B cell (primary cell): ENCODE measurements at regions not wholly inside any gene's neighbourhood (a gene's known extent, or its start where the extent isn't known, plus 50 kb on each side); places are given as distances from the start of the nearest gene placed in this dataset.

ENCODE experiments used
- ATAC-seq: fragments of 200-7000 bp; cut with Tn5 transposase; one replicate; pipeline ENCODE4 v1.10.0; 2021; ENCODE audit warnings: low read depth, mild to moderate bottlenecking, moderate number of reproducible peaks, moderate library complexity
- CTCF ChIA-PET: fragments of 350-600 bp; sonication (Branson Sonifier 250); formaldehyde crosslinking; loops from one replicate; lab custom pipeline; 2021; ENCODE audit warnings: antibody characterized with exemption, inconsistent platforms; lab: Charles Lee
- POLR2A ChIA-PET: fragments of 350-600 bp; sonication (Branson Sonifier 250); formaldehyde crosslinking; loops from one replicate; lab custom pipeline; 2021; ENCODE audit warnings: antibody characterized with exemption; lab: Charles Lee
- DNase-seq: peaks from one replicate; pipeline ENCODE4 v3.0.0; 2013
- H2AFZ ChIP-seq: 2 replicates; pipeline ENCODE4 v1.6.1; 2012; ENCODE audit warnings: mild to moderate bottlenecking, low read depth, low read length; ENCODE audit not compliant: insufficient read depth, poor library complexity, severe bottlenecking
- H3K27ac ChIP-seq, 2 donors: 1 replicate in 1 of 2; 2 replicates in 1 of 2; pipeline ENCODE4 v1.5.1; 2012 to 2013; ENCODE audit warnings: low read length in 2 of 2, mild to moderate bottlenecking in 2 of 2, moderate library complexity in 1 of 2
- H3K27me3 ChIP-seq, 4 experiments: fragments of 200-600 bp in 1 of 4; sonication (generic) in 1 of 4; replicated peaks in 1 of 4; 1 replicate in 2 of 4; 2 replicates in 2 of 4; pipeline versions ENCODE4 v1.6.1 to v1.7.0; 2013 to 2016; ENCODE audit warnings: low read length in 3 of 4, mild to moderate bottlenecking in 2 of 4, mixed read lengths in 1 of 4, moderate library complexity in 1 of 4; ENCODE audit not compliant: insufficient read depth in 4 of 4, control insufficient read depth in 3 of 4; ENCODE audit errors: control extremely low read depth in 1 of 4
- H3K36me3 ChIP-seq, 2 experiments: replicated peaks in 1 of 2; 1 replicate in 1 of 2; 2 replicates in 1 of 2; pipeline versions ENCODE4 v1.6.1 to v1.7.1; 2013; ENCODE audit warnings: low read length in 1 of 2; ENCODE audit not compliant: insufficient read depth in 2 of 2, control insufficient read depth in 1 of 2; ENCODE audit errors: control extremely low read depth in 1 of 2, extremely low read depth in 1 of 2
- H3K4me1 ChIP-seq, 2 donors: fragments of 200-600 bp in 1 of 2; sonication (generic) in 1 of 2; 1 replicate in 1 of 2; 2 replicates in 1 of 2; pipeline versions ENCODE4 v1.5.1 to v1.6.1; 2013 to 2017; ENCODE audit warnings: low read length in 2 of 2; ENCODE audit not compliant: control insufficient read depth in 2 of 2, insufficient read depth in 2 of 2
- H3K4me2 ChIP-seq: replicated peaks from 2 replicates; pipeline ENCODE3; 2012; ENCODE audit warnings: mild to moderate bottlenecking, low read depth, low read length; ENCODE audit not compliant: poor library complexity, severe bottlenecking
- H3K4me3 ChIP-seq, 5 experiments: fragments of 200-600 bp in 1 of 5; sonication (generic) in 1 of 5; 1 replicate in 3 of 5; 2 replicates in 2 of 5; pipeline versions ENCODE4 v1.5.1 to v1.7.0; 2011 to 2016; ENCODE audit warnings: low read length in 4 of 5, mild to moderate bottlenecking in 4 of 5, low read depth in 2 of 5, control low read depth in 1 of 5, moderate library complexity in 1 of 5; ENCODE audit not compliant: insufficient read depth in 1 of 5; ENCODE audit errors: control extremely low read depth in 1 of 5, extremely low read depth in 1 of 5
- H3K79me2 ChIP-seq: fragments of 200-600 bp; sonication (generic); one replicate; pipeline ENCODE4 v1.6.0; 2016; ENCODE audit warnings: low read length; ENCODE audit not compliant: control insufficient read depth, insufficient read depth
- H3K9ac ChIP-seq: fragments of 200-600 bp; sonication (generic); 2 replicates; pipeline ENCODE4 v1.6.1; 2017; ENCODE audit warnings: mild to moderate bottlenecking, low read length, moderate library complexity
- H3K9me3 ChIP-seq, 3 donors: one replicate each; pipeline versions ENCODE4 v1.6.1 to v1.7.1; 2013; ENCODE audit warnings: low read length in 2 of 3; ENCODE audit not compliant: control insufficient read depth in 2 of 3, insufficient read depth in 1 of 3; ENCODE audit errors: control extremely low read depth in 1 of 3
- H4K20me1 ChIP-seq: 2 replicates; pipeline ENCODE4 v1.6.0; 2012; ENCODE audit warnings: mild to moderate bottlenecking, low read length; ENCODE audit not compliant: insufficient read depth, control insufficient read depth, poor library complexity, severe bottlenecking
- H3K27ac Mint-ChIP-seq: one replicate; pipeline ENCODE4 v1.8.0; 2021; ENCODE audit warnings: mixed read lengths
- H3K27me3 Mint-ChIP-seq: one replicate; pipeline ENCODE4 v1.8.0; 2021; ENCODE audit warnings: mixed read lengths
- H3K4me1 Mint-ChIP-seq: one replicate; pipeline ENCODE4 v1.8.0; 2021; ENCODE audit warnings: mixed read lengths
- H3K4me3 Mint-ChIP-seq: one replicate; pipeline ENCODE4 v1.8.0; 2021; ENCODE audit warnings: mixed read lengths
- H3K9me3 Mint-ChIP-seq: one replicate; pipeline ENCODE4 v1.8.0; 2022; ENCODE audit warnings: mixed read lengths; ENCODE audit not compliant: insufficient read depth
- EZH2 ChIP-seq: IDR thresholded peaks from 2 replicates; pipeline ENCODE4 v1.6.1; 2012; ENCODE audit warnings: borderline replicate concordance, low read depth, mild to moderate bottlenecking, moderate library complexity, low read length; ENCODE audit not compliant: insufficient read depth, poor library complexity, severe bottlenecking
- WGBS: methylation state at CpG from one replicate; pipeline ENCODE4 v1.1.5; 2013; ENCODE audit warnings: missing lambda C conversion rate; ENCODE audit not compliant: insufficient coverage; 5-methylcytosine and 5-hydroxymethylcytosine counted together
- intact Hi-C: fragments of 100-400 bp; cut with micrococcal nuclease; formaldehyde crosslinking; loops from one replicate; pipeline ENCODE4 v1.10.0; 2022
- TF ChIP-seq, protein P1 (sequence below): fragments of 200-600 bp; IDR thresholded peaks from one replicate; pipeline ENCODE4 v1.8.0; 2022; ENCODE audit warnings: antibody characterized with exemption, mild to moderate bottlenecking

GRCh38 chr3:1752205-1752604 is 346.5 kb upstream of the CNTN4 start:
- intact Hi-C loops, result no loop called here
- Histone ChIP-seq H3K9ac (no peak overlapping the region), H3K4me1 (no peaks in the 10 kb centered on the region), H3K27ac (no peak overlapping the region), H2AFZ (no peak overlapping the region), H4K20me1 (no peaks in the 10 kb centered on the region), H3K9me3 (peaks cover 0 to 9% (median 0%) of the 10 kb centered on the region in 3 donors), H3K79me2 (no peaks in the 10 kb centered on the region), H3K4me2 (no peak overlapping the region), H3K36me3 (no peaks in the 10 kb centered on the region), H3K27me3 (no peaks in the 10 kb centered on the region), H3K4me3 (no peak overlapping the region)
- ATAC-seq, result no peak
- Mint-ChIP-seq H3K4me3 (no peak overlapping the region), H3K27me3 (no peaks in the 10 kb centered on the region), H3K9me3 (peaks cover 2% of the 10 kb centered on the region), H3K4me1 (no peaks in the 10 kb centered on the region), H3K27ac (no peak overlapping the region)
- WGBS, result 57% methylated on average over 3 of the region's 6 CpGs
- POLR2A ChIA-PET, result no interaction called here
- CTCF ChIA-PET, result no interaction called here
- DNase-seq, result no peak
- TF ChIP-seq EZH2, result no peak
- TF ChIP-seq, protein P1, sequence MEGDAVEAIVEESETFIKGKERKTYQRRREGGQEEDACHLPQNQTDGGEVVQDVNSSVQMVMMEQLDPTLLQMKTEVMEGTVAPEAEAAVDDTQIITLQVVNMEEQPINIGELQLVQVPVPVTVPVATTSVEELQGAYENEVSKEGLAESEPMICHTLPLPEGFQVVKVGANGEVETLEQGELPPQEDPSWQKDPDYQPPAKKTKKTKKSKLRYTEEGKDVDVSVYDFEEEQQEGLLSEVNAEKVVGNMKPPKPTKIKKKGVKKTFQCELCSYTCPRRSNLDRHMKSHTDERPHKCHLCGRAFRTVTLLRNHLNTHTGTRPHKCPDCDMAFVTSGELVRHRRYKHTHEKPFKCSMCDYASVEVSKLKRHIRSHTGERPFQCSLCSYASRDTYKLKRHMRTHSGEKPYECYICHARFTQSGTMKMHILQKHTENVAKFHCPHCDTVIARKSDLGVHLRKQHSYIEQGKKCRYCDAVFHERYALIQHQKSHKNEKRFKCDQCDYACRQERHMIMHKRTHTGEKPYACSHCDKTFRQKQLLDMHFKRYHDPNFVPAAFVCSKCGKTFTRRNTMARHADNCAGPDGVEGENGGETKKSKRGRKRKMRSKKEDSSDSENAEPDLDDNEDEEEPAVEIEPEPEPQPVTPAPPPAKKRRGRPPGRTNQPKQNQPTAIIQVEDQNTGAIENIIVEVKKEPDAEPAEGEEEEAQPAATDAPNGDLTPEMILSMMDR, result no peak

DNA sequence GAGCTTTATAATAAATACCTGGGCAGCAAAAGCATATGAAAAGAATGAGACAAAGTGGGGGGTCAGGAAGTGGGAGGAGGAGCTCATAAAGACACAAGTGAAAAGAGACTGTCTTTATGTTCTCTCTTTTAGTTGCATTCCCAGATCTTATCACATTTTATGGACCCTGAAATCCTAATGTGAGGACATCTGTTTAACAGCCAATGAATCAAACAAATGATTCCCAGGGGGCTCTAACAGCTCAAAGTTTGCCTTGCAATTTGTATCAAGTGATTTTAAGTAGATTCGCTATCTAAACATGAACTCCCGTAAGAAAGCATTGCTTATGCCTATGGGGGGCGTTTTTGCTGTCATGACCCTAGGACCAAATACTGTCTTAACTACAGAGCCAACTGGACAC is 332.3 kb upstream of the CNTN4 start:
- CTCF ChIA-PET, result no interaction called here
- no peak overlapping the region for H2AFZ ChIP-seq
- WGBS, result 80% methylated on average over 1 of the region's 3 CpGs

More for the DNA sequence above, 332.3 kb upstream of the CNTN4 start:
- intact Hi-C loops, result no loop called here
- H3K79me2 ChIP-seq, result no peaks in the 10 kb centered on the region
- no peak overlapping the region for H3K4me3 ChIP-seq
- H3K27ac ChIP-seq, result no peak overlapping the region
- POLR2A ChIA-PET, result no interaction called here
- no peaks in the 10 kb centered on the region for H3K4me1 ChIP-seq
- ATAC-seq, result no peak
- no peak for DNase-seq
- Mint-ChIP-seq H3K9me3 (no peaks in the 10 kb centered on the region), H3K4me3 (no peak overlapping the region), H3K27me3 (no peaks in the 10 kb centered on the region), H3K4me1 (no peaks in the 10 kb centered on the region), H3K27ac (no peak overlapping the region)
- no peaks in the 10 kb centered on the region for H3K36me3 ChIP-seq
- H3K9me3 ChIP-seq, result no peaks in the 10 kb centered on the region
- no peaks in the 10 kb centered on the region for H4K20me1 ChIP-seq
- no peak overlapping the region for H3K9ac ChIP-seq
- TF ChIP-seq, protein P1, result no peak
- no peak for TF ChIP-seq EZH2
- H3K4me2 ChIP-seq, result no peak overlapping the region
- no peaks in the 10 kb centered on the region for H3K27me3 ChIP-seq
